Fibroblast of upper back skin (primary cell): ENCODE measurements at regions not wholly inside any gene's neighbourhood (a gene's known extent, or its start where the extent isn't known, plus 50 kb on each side); places are given as distances from the start of the nearest gene placed in this dataset.

ENCODE experiments used
- DNase-seq: peaks from one replicate; pipeline ENCODE4 v3.0.0-alpha.2; 2013

- DNase-seq, result no peak
Measured at GRCh38 chr21:19266636-19267035, 863.1 kb upstream of the TMPRSS15 start.

GRCh38 chr21:19268686-19269085, 865.1 kb upstream of the TMPRSS15 start:
- no peak for DNase-seq

GRCh38 chr21:19275065-19275464, 871.5 kb upstream of the TMPRSS15 start:
- DNase-seq, result no peak

- no peak for DNase-seq
Measured at GRCh38 chr21:19276665-19277064, 873.1 kb upstream of the TMPRSS15 start.

GRCh38 chr21:19286876-19287275, 883.3 kb upstream of the TMPRSS15 start:
- no peak for DNase-seq

GRCh38 chr21:19290328-19290727, 886.7 kb upstream of the TMPRSS15 start:
- no peak for DNase-seq

GRCh38 chr21:19320291-19320690, 916.7 kb upstream of the TMPRSS15 start:
- DNase-seq, result no peak

- DNase-seq, result no peak
Measured at GRCh38 chr21:19321688-19322087, 918.1 kb upstream of the TMPRSS15 start.

- DNase-seq, result no peak
Measured at GRCh38 chr21:19322360-19322759, 918.8 kb upstream of the TMPRSS15 start.

GRCh38 chr21:19326531-19327319, 923.1 kb upstream of the TMPRSS15 start:
- DNase-seq, result no peak

GRCh38 chr21:19328954-19329353, 925.4 kb upstream of the TMPRSS15 start:
- DNase-seq, result no peak

- no peak for DNase-seq
Measured at GRCh38 chr21:19340303-19340702, 936.7 kb upstream of the TMPRSS15 start.

- no peak for DNase-seq
Measured at GRCh38 chr21:19340954-19341353, 937.4 kb upstream of the TMPRSS15 start.

- DNase-seq, result no peak
Measured at GRCh38 chr21:19343711-19344110, 940.1 kb upstream of the TMPRSS15 start.

- no peak for DNase-seq
Measured at GRCh38 chr21:19350286-19350685, 946.7 kb upstream of the TMPRSS15 start.

- no peak for DNase-seq
Measured at GRCh38 chr21:19353256-19353655, 949.7 kb upstream of the TMPRSS15 start.

GRCh38 chr21:19368944-19369343, 965.4 kb upstream of the TMPRSS15 start:
- no peak for DNase-seq

GRCh38 chr21:19392390-19392789, 988.8 kb upstream of the TMPRSS15 start:
- DNase-seq, result no peak

- no peak for DNase-seq
Measured at GRCh38 chr21:19400223-19400770, 996.7 kb upstream of the TMPRSS15 start.

GRCh38 chr21:19402870-19403269, 999.3 kb upstream of the TMPRSS15 start:
- no peak for DNase-seq

- no peak for DNase-seq
Measured at GRCh38 chr21:19405326-19405725, 1001.7 kb upstream of the TMPRSS15 start.

GRCh38 chr21:19420565-19420964, 1017.0 kb upstream of the TMPRSS15 start:
- no peak for DNase-seq

- DNase-seq, result no peak
Measured at GRCh38 chr21:19433623-19434022, 1030.0 kb upstream of the TMPRSS15 start.

- DNase-seq, result no peak
Measured at GRCh38 chr21:19440792-19441655, 1037.4 kb upstream of the TMPRSS15 start.
